BLaER1 (cell line): ENCODE measurements at regions not wholly inside any gene's neighbourhood (a gene's known extent, or its start where the extent isn't known, plus 50 kb on each side); places are given as distances from the start of the nearest gene placed in this dataset.

Experiments
- H3K27ac ChIP-seq: shearing (Covaris generic); formaldehyde crosslinking; 2 replicates; pipeline ENCODE4 v1.8.1; 2022
- H3K27me3 ChIP-seq: shearing (Covaris generic); formaldehyde crosslinking; 2 replicates; pipeline ENCODE4 v1.8.1; 2022
- H3K36me3 ChIP-seq: shearing (Covaris generic); formaldehyde crosslinking; 2 replicates; pipeline ENCODE4 v1.8.1; 2022
- H3K4me1 ChIP-seq: shearing (Covaris generic); formaldehyde crosslinking; 2 replicates; pipeline ENCODE4 v1.8.1; 2022
- H3K4me2 ChIP-seq: shearing (Covaris generic); formaldehyde crosslinking; 2 replicates; pipeline ENCODE4 v1.8.1; 2022
- H3K4me3 ChIP-seq: shearing (Covaris generic); formaldehyde crosslinking; 2 replicates; pipeline ENCODE4 v1.8.1; 2022
- H3K9ac ChIP-seq: shearing (Covaris generic); formaldehyde crosslinking; 2 replicates; pipeline ENCODE4 v1.8.1; 2022
- H3K9me3 ChIP-seq: shearing (Covaris generic); formaldehyde crosslinking; 2 replicates; pipeline ENCODE4 v1.8.1; 2022
- H4K20me1 ChIP-seq: shearing (Covaris generic); formaldehyde crosslinking; 2 replicates; pipeline ENCODE4 v1.8.1; 2022
- Cebpa-rat ChIP-seq: shearing (Covaris generic); IDR thresholded peaks from 2 replicates; pipeline ENCODE4 v1.8.1; 2022

- Histone ChIP-seq H3K9ac (no peak overlapping the region), H3K9me3 (0 out of 2 replicates have a peak, but pooled peaks cover 5% of the 10 kb centered on the region), H3K36me3 (no peaks in the 10 kb centered on the region), H3K4me2 (no peak overlapping the region), H3K27ac (no peak overlapping the region), H3K27me3 (no peaks in the 10 kb centered on the region), H4K20me1 (no peaks in the 10 kb centered on the region), H3K4me1 (peaks cover under 1% of the 10 kb centered on the region; the same call in 1 of the 2 replicates), H3K4me3 (no peak overlapping the region)
- TF ChIP-seq Cebpa-rat, result no peak
These were observed 240.0 kb downstream of the ZNF621 start for GRCh38 chr3:40764747-40765146.

DNA sequence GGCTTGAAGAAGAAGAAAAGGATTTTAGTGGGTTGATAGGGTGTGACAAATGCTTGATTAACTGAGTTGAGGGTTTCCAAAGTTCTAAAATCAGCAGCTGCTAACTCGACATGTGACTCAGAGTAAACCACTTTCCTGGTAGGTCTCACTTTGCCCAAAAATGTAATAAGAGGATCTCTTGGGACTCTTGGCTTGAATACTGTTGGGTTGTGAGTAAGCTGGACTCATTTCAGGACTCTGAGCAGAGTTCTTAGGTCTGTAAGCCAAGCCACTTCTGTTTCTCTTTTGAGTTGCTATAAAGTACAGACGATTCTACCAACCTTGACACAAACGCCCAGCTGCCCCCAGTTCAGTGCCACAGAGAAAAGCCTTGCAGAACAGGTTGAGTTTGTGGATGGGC is 241.1 kb downstream of the ZNF621 start:
- H3K9ac ChIP-seq, result no peak overlapping the region
- H3K36me3 ChIP-seq, result no peaks in the 10 kb centered on the region
- no peak overlapping the region for H3K27ac ChIP-seq
- TF ChIP-seq Cebpa-rat, result no peak
- no peaks in the 10 kb centered on the region for H4K20me1 ChIP-seq
- H3K4me1 ChIP-seq, result peaks cover 8% of the 10 kb centered on the region; the same call in 1 of the 2 replicates
- no peaks in the 10 kb centered on the region for H3K27me3 ChIP-seq
- no peak overlapping the region for H3K4me3 ChIP-seq
- no peak overlapping the region for H3K4me2 ChIP-seq
- H3K9me3 ChIP-seq, result 0 out of 2 replicates have a peak, but pooled peaks cover 5% of the 10 kb centered on the region

- Histone ChIP-seq H3K4me1 (peaks cover 8% of the 10 kb centered on the region; the same call in 1 of the 2 replicates), H3K9ac (no peak overlapping the region), H3K36me3 (no peaks in the 10 kb centered on the region), H3K27ac (no peak overlapping the region), H4K20me1 (no peaks in the 10 kb centered on the region), H3K4me2 (no peak overlapping the region), H3K9me3 (0 out of 2 replicates have a peak, but pooled peaks cover 5% of the 10 kb centered on the region), H3K4me3 (no peak overlapping the region), H3K27me3 (no peaks in the 10 kb centered on the region)
- TF ChIP-seq Cebpa-rat, result no peak
These were observed 241.6 kb downstream of the ZNF621 start for GRCh38 chr3:40766396-40766795.

DNA sequence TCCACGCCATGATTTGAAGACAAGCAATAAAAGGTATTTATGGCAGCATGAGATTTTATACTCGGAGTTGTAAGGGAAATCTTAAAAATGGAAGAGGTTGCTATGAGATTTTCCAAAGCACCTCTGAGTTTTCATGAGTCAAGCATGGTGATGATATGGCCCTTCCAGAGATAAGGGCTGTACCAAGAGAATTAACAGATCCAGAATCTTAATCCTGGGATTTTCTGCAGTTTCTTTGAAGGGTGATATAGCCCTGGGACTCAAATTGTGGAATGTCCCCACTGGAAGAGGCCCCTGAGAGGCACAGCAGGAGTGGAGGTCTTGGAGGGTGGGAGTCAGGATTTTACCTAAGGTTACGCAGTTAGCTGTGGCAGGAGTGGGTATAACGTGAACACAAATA is 243.3 kb downstream of the ZNF621 start:
- Histone ChIP-seq H3K27me3 (no peaks in the 10 kb centered on the region), H3K9me3 (no peaks in the 10 kb centered on the region), H3K9ac (no peak overlapping the region), H3K27ac (no peak overlapping the region), H4K20me1 (no peaks in the 10 kb centered on the region), H3K4me1 (peaks cover 8% of the 10 kb centered on the region; the same call in 1 of the 2 replicates), H3K36me3 (no peaks in the 10 kb centered on the region), H3K4me2 (no peak overlapping the region), H3K4me3 (no peak overlapping the region)
- no peak for TF ChIP-seq Cebpa-rat

DNA sequence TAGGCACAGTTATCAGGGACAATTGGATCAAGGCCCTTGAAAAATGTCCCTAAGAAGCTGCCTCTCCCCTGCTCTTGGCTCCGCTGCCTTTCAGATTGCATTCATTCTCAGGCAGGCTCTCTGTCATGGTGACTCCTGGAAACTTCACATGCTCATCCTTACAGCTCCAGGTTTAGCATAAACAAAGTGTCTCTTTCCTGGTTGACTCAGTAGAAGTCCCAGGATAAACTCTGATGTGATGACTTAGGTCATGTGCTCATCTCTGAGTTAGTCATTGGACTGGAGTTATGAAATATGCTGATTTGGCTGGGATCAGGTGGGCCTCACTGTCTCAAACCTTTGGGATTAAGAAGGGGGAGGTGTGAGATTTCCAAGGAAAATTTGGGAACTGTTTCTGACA is 243.8 kb downstream of the ZNF621 start:
- no peak overlapping the region for H3K4me2 ChIP-seq
- no peak overlapping the region for H3K4me3 ChIP-seq
- H3K27me3 ChIP-seq, result no peaks in the 10 kb centered on the region
- peaks cover 8% of the 10 kb centered on the region; the same call in 1 of the 2 replicates for H3K4me1 ChIP-seq
- H3K36me3 ChIP-seq, result no peaks in the 10 kb centered on the region
- H4K20me1 ChIP-seq, result no peaks in the 10 kb centered on the region
- H3K9me3 ChIP-seq, result no peaks in the 10 kb centered on the region
- no peak for TF ChIP-seq Cebpa-rat
- no peak overlapping the region for H3K27ac ChIP-seq
- H3K9ac ChIP-seq, result no peak overlapping the region

DNA sequence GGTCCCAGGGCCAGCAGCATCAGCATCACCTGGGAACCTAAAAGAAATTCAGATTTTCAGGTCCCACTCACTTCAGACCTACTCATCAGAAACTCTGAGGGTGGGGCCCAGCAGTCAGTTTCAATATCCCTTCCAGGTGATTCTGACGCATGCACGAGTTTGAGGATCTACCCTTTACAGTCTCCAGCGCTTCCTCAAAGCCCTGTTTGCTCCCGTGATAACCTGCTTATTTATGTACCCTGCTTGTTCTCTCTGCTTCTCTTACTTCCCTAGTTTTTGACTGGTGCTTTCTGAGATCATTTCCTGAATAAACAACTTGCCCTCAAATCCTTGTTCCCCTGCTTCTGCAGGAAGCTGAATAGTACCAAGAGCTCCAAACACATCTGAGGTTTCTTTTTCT is 245.3 kb downstream of the ZNF621 start:
- Histone ChIP-seq H3K9ac (no peak overlapping the region), H3K4me2 (no peak overlapping the region; the same call in 1 of the 2 replicates), H4K20me1 (no peaks in the 10 kb centered on the region), H3K4me3 (no peak overlapping the region), H3K27ac (no peak overlapping the region), H3K9me3 (no peaks in the 10 kb centered on the region), H3K27me3 (no peaks in the 10 kb centered on the region), H3K4me1 (peaks cover 8% of the 10 kb centered on the region; the same call in 1 of the 2 replicates), H3K36me3 (no peaks in the 10 kb centered on the region)
- no peak for TF ChIP-seq Cebpa-rat

- no peak overlapping the region for H3K27ac ChIP-seq
- no peaks in the 10 kb centered on the region for H3K36me3 ChIP-seq
- peaks cover 8% of the 10 kb centered on the region; the same call in 1 of the 2 replicates for H3K4me1 ChIP-seq
- no peaks in the 10 kb centered on the region for H4K20me1 ChIP-seq
- no peak overlapping the region for H3K4me2 ChIP-seq
- no peak for TF ChIP-seq Cebpa-rat
- H3K4me3 ChIP-seq, result no peak overlapping the region
- no peaks in the 10 kb centered on the region for H3K9me3 ChIP-seq
- no peaks in the 10 kb centered on the region for H3K27me3 ChIP-seq
- H3K9ac ChIP-seq, result no peak overlapping the region
These were observed 246.4 kb downstream of the ZNF621 start for GRCh38 chr3:40771112-40771511.

DNA sequence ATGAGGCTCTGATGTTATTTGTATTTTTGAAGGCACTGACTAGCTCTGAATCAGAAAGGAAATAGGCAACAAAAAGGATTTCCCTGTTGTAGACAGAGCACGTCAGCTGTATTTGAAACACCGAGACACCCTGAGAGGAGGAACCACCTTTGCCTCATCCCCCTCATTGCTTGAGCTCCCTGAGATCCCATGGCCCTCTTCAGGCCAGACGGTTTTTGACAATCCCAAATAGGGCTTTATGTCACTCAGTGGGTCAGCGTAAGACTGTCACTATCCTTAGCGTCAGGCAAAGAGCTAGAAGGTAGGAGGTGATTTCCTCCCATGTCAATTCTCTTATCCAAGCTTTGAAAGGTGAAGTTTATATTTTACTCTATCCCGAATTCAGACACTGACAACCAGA is 254.3 kb downstream of the ZNF621 start:
- TF ChIP-seq Cebpa-rat, result no peak
- Histone ChIP-seq H4K20me1 (no peaks in the 10 kb centered on the region), H3K9me3 (0 out of 2 replicates have a peak, but pooled peaks cover 9% of the 10 kb centered on the region)

GRCh38 chr3:40780291-40780924 is 255.6 kb downstream of the ZNF621 start:
- Histone ChIP-seq H3K27ac (no peak overlapping the region), H4K20me1 (no peaks in the 10 kb centered on the region), H3K9me3 (0 out of 2 replicates have a peak, but pooled peaks cover 9% of the 10 kb centered on the region), H3K9ac (no peak overlapping the region), H3K27me3 (no peaks in the 10 kb centered on the region), H3K4me1 (peaks cover 23% of the 10 kb centered on the region), H3K4me2 (peak overlapping the region; percentile 25), H3K36me3 (no peaks in the 10 kb centered on the region), H3K4me3 (no peak overlapping the region)
- TF ChIP-seq Cebpa-rat, result no peak

More for the DNA sequence above, 254.3 kb downstream of the ZNF621 start:
- Histone ChIP-seq H3K27ac (no peak overlapping the region), H3K27me3 (no peaks in the 10 kb centered on the region), H3K4me3 (no peak overlapping the region), H3K36me3 (no peaks in the 10 kb centered on the region), H3K4me2 (no peak overlapping the region), H3K4me1 (peaks cover 23% of the 10 kb centered on the region), H3K9ac (no peak overlapping the region)

- H3K9ac ChIP-seq, result no peak overlapping the region
These were observed 256.2 kb downstream of the ZNF621 start for GRCh38 chr3:40780925-40781406.

More at GRCh38 chr3:40780925-40781406, 256.2 kb downstream of the ZNF621 start:
- H3K27me3 ChIP-seq, result no peaks in the 10 kb centered on the region
- H3K36me3 ChIP-seq, result no peaks in the 10 kb centered on the region
- H3K9me3 ChIP-seq, result 0 out of 2 replicates have a peak, but pooled peaks cover 9% of the 10 kb centered on the region
- peaks cover 23% of the 10 kb centered on the region for H3K4me1 ChIP-seq
- no peak for TF ChIP-seq Cebpa-rat
- no peaks in the 10 kb centered on the region for H4K20me1 ChIP-seq
- H3K4me3 ChIP-seq, result no peak overlapping the region
- no peak overlapping the region for H3K4me2 ChIP-seq
- no peak overlapping the region for H3K27ac ChIP-seq
